DOHH2 (cell line): ENCODE measurements at regions not wholly inside any gene's neighbourhood (a gene's known extent, or its start where the extent isn't known, plus 50 kb on each side); places are given as distances from the start of the nearest gene placed in this dataset.

ENCODE experiments used
- EZH2phosphoT487 ChIP-seq: fragments of 200-600 bp; sonication (generic); IDR thresholded peaks from 2 replicates; pipeline ENCODE4 v1.6.1; 2017; ENCODE audit warnings: borderline replicate concordance, mild to moderate bottlenecking, antibody characterized with exemption, low read length, moderate library complexity, mixed read lengths
- TF ChIP-seq, protein P1 (sequence below): fragments of 200-600 bp; sonication (generic); IDR thresholded peaks from one replicate; pipeline ENCODE4 v1.5.1; 2014; ENCODE audit warnings: antibody characterized with exemption, mild to moderate bottlenecking, low read depth, low read length; ENCODE audit not compliant: poor library complexity, severe bottlenecking

DNA sequence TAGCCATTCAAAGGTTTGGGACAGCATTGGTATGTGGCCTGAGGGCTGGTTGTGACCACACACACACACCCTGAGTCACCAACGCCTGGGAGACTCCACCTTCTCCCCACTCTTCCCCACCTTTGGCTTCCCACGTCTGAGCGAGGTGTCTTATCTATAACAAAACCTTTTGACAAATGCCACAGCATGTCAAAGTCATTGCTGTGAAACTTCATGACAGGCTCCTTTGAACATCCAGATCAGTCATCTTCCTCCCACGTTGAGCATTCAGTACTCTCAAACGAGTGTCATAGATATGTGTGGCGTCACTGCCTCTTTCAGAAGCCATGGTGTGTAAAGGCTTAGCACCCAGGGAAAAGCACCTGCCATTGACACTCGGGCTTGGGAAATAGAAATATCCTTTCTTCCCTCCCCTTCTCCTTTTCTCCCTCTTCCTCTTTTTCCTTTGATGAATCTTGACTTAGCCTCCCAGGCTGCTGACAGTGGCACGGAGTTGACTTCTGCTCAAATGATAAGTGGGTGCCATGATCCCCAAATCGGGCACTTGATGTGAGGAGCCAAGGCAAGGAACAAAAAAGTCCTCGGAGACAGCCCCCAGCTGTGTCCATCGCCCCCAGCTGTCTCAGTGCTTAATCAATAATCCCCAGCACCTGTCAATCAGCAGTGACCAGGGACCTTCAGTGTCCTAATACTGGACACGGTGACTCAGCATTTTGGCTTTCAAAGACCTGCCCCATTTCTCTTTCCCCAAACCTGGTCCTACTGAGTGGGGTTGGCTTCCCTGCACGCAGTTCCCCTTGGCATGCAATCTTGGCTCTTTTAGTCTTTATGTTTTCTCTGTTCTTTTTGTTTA lies 114.8 kb downstream of the FGF18 start:
- TF ChIP-seq, protein P1, sequence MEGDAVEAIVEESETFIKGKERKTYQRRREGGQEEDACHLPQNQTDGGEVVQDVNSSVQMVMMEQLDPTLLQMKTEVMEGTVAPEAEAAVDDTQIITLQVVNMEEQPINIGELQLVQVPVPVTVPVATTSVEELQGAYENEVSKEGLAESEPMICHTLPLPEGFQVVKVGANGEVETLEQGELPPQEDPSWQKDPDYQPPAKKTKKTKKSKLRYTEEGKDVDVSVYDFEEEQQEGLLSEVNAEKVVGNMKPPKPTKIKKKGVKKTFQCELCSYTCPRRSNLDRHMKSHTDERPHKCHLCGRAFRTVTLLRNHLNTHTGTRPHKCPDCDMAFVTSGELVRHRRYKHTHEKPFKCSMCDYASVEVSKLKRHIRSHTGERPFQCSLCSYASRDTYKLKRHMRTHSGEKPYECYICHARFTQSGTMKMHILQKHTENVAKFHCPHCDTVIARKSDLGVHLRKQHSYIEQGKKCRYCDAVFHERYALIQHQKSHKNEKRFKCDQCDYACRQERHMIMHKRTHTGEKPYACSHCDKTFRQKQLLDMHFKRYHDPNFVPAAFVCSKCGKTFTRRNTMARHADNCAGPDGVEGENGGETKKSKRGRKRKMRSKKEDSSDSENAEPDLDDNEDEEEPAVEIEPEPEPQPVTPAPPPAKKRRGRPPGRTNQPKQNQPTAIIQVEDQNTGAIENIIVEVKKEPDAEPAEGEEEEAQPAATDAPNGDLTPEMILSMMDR: no peak
- no peak for TF ChIP-seq EZH2phosphoT487
